K562 (cell line): ENCODE measurements at regions not wholly inside any gene's neighbourhood (a gene's known extent, or its start where the extent isn't known, plus 50 kb on each side); places are given as distances from the start of the nearest gene placed in this dataset.
A peak's percentile ranks its signal among the peaks of the same experiment; 100 is the strongest.

Experiments used
- ATAC-seq: fragments of 200-7000 bp; cut with Tn5 transposase; 3 replicates; pipeline ENCODE4 v1.9.1; 2020; ENCODE audit warnings: moderate library complexity
- BruUV-seq: library from RNA; stranded (reverse); fragments of 400-500 nt; replicated peaks from 2 replicates; lab custom pipeline; 2021; lab: Mats Ljungman, UMichigan
- CTCF ChIA-PET: fragments of 300-600 bp; formaldehyde crosslinking; extraction: SDS; loops from one replicate; lab custom pipeline; 2021; ENCODE audit warnings: low intra/inter-chr PET ratio; lab: Yijun Ruan, JAX
- POLR2A ChIA-PET: fragments of 300-600, 350-650 bp; sonication (Branson Sonifier 250); formaldehyde crosslinking; extraction: SDS; loops from one replicate; lab custom pipeline; 2021; ENCODE audit warnings: antibody characterized with exemption, inconsistent platforms; lab: Yijun Ruan, JAX
- DNase-seq, 4 experiments: peaks; one replicate each; pipeline versions ENCODE4 v3.0.0 to v3.0.0-alpha.2; 2011 to 2018; ENCODE audit warnings: low spot score in 3 of 4, mixed read lengths in 3 of 4; ENCODE audit errors: extremely low read depth in 1 of 4
- FAIRE-seq: peaks from 2 replicates; lab custom pipeline; 2011; peaks lifted over from hg19 to GRCh38; lab: Jason Lieb, UNC
- H2AFZ ChIP-seq: 2 replicates; pipeline ENCODE4 v1.6.0; 2011; ENCODE audit warnings: low read depth, low read length, control low read depth, inconsistent platforms
- H3K27ac ChIP-seq: fragments of 200-600 bp; 3 replicates; pipeline ENCODE4 v1.8.0; 2011; ENCODE audit warnings: low read depth, mild to moderate bottlenecking, control low read depth, inconsistent platforms, low read length, moderate library complexity, mixed read lengths; ENCODE audit errors: extremely low read depth
- H3K27me3 ChIP-seq, 2 experiments: fragments of 300-600 bp in 1 of 2; 2 replicates in 1 of 2; 3 replicates in 1 of 2; pipeline versions ENCODE4 v1.6.0 to v1.8.0; 2011; ENCODE audit warnings: inconsistent platforms in 2 of 2, low read length in 2 of 2, mild to moderate bottlenecking in 1 of 2, mixed read lengths in 1 of 2, moderate library complexity in 1 of 2; ENCODE audit not compliant: control insufficient read depth in 2 of 2, insufficient read depth in 2 of 2
- H3K36me3 ChIP-seq: fragments of 300-600 bp; 3 replicates; pipeline ENCODE4 v1.8.0; 2011; ENCODE audit warnings: mild to moderate bottlenecking, low read length, inconsistent platforms; ENCODE audit not compliant: control insufficient read depth, insufficient read depth
- H3K4me1 ChIP-seq, 2 experiments: fragments of 200-600 bp in 1 of 2; replicated peaks in 1 of 2; 2 replicates in 1 of 2; 3 replicates in 1 of 2; pipeline versions ENCODE4 v1.5.1 to v1.8.0; 2011; ENCODE audit warnings: inconsistent platforms in 2 of 2, low read length in 2 of 2, mild to moderate bottlenecking in 1 of 2, mixed read lengths in 1 of 2, moderate library complexity in 1 of 2; ENCODE audit not compliant: control insufficient read depth in 2 of 2, insufficient read depth in 2 of 2
- H3K4me2 ChIP-seq: 2 replicates; pipeline ENCODE4 v1.6.1; 2011; ENCODE audit warnings: low read length, control low read depth, inconsistent platforms, mixed read lengths; ENCODE audit not compliant: insufficient read depth
- H3K4me3 ChIP-seq: fragments of 200-600 bp; sonication (generic), shearing (Covaris generic); 2 replicates; pipeline ENCODE4 v1.5.1; 2016; ENCODE audit warnings: control low read depth, inconsistent platforms
- H3K79me2 ChIP-seq: fragments of 200-600 bp; 3 replicates; pipeline ENCODE4 v1.8.0; 2011; ENCODE audit warnings: low read length, inconsistent platforms; ENCODE audit not compliant: control insufficient read depth, insufficient read depth
- H3K9ac ChIP-seq, 2 experiments: 2 replicates each; pipeline versions ENCODE4 v1.6.0 to v1.6.1; 2011; ENCODE audit warnings: low read depth in 2 of 2, low read length in 2 of 2, control low read depth in 1 of 2, inconsistent platforms in 1 of 2, mild to moderate bottlenecking in 1 of 2, mixed read lengths in 1 of 2; ENCODE audit not compliant: insufficient read depth in 1 of 2
- H3K9me1 ChIP-seq: one replicate; pipeline ENCODE4 v1.6.0; 2011; ENCODE audit warnings: inconsistent platforms, mild to moderate bottlenecking, low read length, moderate library complexity; ENCODE audit not compliant: control insufficient read depth, insufficient read depth
- H3K9me3 ChIP-seq: replicated peaks from 2 replicates; pipeline ENCODE4 v1.5.1; 2011; ENCODE audit warnings: low read depth, low read length, inconsistent platforms; ENCODE audit not compliant: control insufficient read depth, insufficient read depth
- H4K20me1 ChIP-seq: replicated peaks from 2 replicates; pipeline ENCODE4 v1.6.1; 2011; ENCODE audit warnings: low read length, inconsistent platforms, mixed read lengths; ENCODE audit not compliant: control insufficient read depth, insufficient read depth
- POLR3G ChIP-seq: IDR thresholded peaks from 2 replicates; pipeline ENCODE4 v1.6.1; 2011; ENCODE audit not compliant: insufficient read length, insufficient replicate concordance; ENCODE audit errors: extremely low read depth
- WGBS: fragments of 100-300 bp; shearing (Covaris generic); methylation state at CpG from one replicate; pipeline ENCODE4 v1.1.6; 2016; ENCODE audit warnings: low coverage, mixed read lengths; ENCODE audit not compliant: insufficient coverage; ENCODE audit errors: missing lambda C conversion rate; 5-methylcytosine and 5-hydroxymethylcytosine counted together
- in situ Hi-C: fragments of 300-500 bp; cut with MboI; formaldehyde crosslinking; loops from 4 replicates; pipeline ENCODE4 v1.15.0; 2018; ENCODE audit warnings: inconsistent platforms, mixed read lengths
- intact Hi-C: fragments of 100-400 bp; cut with micrococcal nuclease; formaldehyde crosslinking; loops from 2 replicates; pipeline ENCODE4 v1.14.2; 2022
- TF ChIP-seq, protein P1 (sequence below), 3 experiments: IDR thresholded peaks in 2 of 3; conservative IDR thresholded peaks in 1 of 3; 2 replicates each; pipeline ENCODE4 v1.5.1; 2011 to 2012; ENCODE audit warnings: low read length in 3 of 3, mild to moderate bottlenecking in 3 of 3, control low read depth in 2 of 3, improper control_type of control experiment in 1 of 3, inconsistent platforms in 1 of 3, low read depth in 1 of 3, mixed read lengths in 1 of 3, moderate library complexity in 1 of 3; ENCODE audit not compliant: insufficient read depth in 2 of 3

DNA sequence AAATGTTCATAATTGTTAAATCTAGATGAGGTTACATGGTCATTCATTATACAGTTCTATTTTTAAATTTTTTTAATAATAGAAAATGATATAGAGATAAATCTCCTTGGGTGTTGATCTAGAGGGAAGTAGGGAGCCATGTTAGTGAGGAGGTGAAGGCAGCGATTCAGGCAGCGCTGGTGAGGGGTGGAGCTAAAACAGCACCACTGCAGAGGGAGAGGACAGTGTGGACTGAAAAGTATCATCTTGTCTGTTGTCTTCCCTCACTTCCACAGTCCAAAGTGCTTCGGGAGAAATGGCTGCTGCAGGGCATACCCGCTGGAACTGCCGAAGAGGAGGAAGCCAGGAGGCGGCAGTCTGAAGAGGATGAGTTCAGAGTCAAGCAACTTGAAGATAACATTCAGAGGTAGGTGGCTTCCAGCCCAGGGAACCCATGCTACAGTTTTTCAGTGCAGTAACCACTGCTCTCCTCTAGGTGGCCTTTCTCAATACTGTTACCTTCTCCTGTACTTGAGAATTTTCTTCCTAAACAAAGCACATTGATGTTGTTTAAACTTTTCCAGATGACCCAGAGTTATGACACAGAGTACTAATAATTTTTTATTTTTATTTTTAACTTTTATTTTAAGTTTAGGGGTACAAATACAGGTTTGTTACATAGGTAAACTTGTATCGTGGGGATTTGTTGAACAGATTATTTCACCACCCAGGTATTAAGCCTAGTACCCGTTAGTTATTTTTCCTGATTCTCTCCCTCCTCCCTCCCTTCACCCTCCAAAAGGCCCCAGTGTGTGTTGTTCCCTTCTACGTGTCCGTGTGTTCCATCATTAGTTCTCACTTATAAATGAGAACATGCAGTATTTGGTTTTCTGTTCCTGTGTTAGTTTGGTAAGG, 100.5 kb downstream of the PALM2AKAP2 start:
- CTCF ChIA-PET: no interaction called here

More for the DNA sequence above, 100.5 kb downstream of the PALM2AKAP2 start:
- intact Hi-C loops (loop anchor here (10.0 kb wide), 1 partner anchor 316 kb away; no protein-coding TSS in a partner anchor), in situ Hi-C loops (no loop called here)
- Histone ChIP-seq H3K4me1 (no peaks in the 10 kb centered on the region), H3K79me2 (no peaks in the 10 kb centered on the region), H3K9me1 (no peaks in the 10 kb centered on the region), H3K9me3 (no peaks in the 10 kb centered on the region), H3K27ac (no peak overlapping the region), H2AFZ (no peak overlapping the region), H4K20me1 (no peaks in the 10 kb centered on the region), H3K4me3 (no peak overlapping the region)
- peak; percentile 40 to 63 (median 55) for DNase-seq
- ATAC-seq: peak; percentile 87
- POLR2A ChIA-PET: no interaction called here
- no peak for TF ChIP-seq POLR3G
- TF ChIP-seq, protein P1, sequence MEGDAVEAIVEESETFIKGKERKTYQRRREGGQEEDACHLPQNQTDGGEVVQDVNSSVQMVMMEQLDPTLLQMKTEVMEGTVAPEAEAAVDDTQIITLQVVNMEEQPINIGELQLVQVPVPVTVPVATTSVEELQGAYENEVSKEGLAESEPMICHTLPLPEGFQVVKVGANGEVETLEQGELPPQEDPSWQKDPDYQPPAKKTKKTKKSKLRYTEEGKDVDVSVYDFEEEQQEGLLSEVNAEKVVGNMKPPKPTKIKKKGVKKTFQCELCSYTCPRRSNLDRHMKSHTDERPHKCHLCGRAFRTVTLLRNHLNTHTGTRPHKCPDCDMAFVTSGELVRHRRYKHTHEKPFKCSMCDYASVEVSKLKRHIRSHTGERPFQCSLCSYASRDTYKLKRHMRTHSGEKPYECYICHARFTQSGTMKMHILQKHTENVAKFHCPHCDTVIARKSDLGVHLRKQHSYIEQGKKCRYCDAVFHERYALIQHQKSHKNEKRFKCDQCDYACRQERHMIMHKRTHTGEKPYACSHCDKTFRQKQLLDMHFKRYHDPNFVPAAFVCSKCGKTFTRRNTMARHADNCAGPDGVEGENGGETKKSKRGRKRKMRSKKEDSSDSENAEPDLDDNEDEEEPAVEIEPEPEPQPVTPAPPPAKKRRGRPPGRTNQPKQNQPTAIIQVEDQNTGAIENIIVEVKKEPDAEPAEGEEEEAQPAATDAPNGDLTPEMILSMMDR (IDR thresholded peaks at IDR 0.05 in 2 of 3, conservative IDR thresholded peaks at IDR 0.05 in 1 of 3; ENCODE audit: insufficient read depth in 2 of 3, low read depth in 1 of 3, low read length in 3 of 3): peak; percentile 30 to 61 (median 49); a peak in 5 of 6 replicates
- TF ChIP-seq, all 486 proteins: peak for 1
- no peak overlapping the region for H3K9ac ChIP-seq
- H3K4me2 ChIP-seq: no peak overlapping the region
- H3K36me3 ChIP-seq: no peaks in the 10 kb centered on the region
- peak; percentile 79 for FAIRE-seq
- no peaks in the 10 kb centered on the region for H3K27me3 ChIP-seq
- no TSS peak for BruUV-seq
- WGBS: 1% methylated on average over 10 of the region's 10 CpGs
